Retinal pigment epithelial cell (primary cell): ENCODE measurements at regions not wholly inside any gene's neighbourhood (a gene's known extent, or its start where the extent isn't known, plus 50 kb on each side); places are given as distances from the start of the nearest gene placed in this dataset.
A peak's percentile ranks its signal among the peaks of the same experiment; 100 is the strongest.

Experiments
- DNase-seq: peaks from one replicate; pipeline ENCODE4 v3.0.0-alpha.2; 2010; ENCODE audit warnings: low read depth
- H3K4me3 ChIP-seq: 2 replicates; pipeline ENCODE4 v1.5.1; 2011; ENCODE audit warnings: mild to moderate bottlenecking, low read length, control low read depth, moderate library complexity
- TF ChIP-seq, protein P1 (sequence below): conservative IDR thresholded peaks from 2 replicates; pipeline ENCODE4 v1.5.1; 2011; ENCODE audit warnings: low read depth, low read length, control low read depth, inconsistent platforms

DNA sequence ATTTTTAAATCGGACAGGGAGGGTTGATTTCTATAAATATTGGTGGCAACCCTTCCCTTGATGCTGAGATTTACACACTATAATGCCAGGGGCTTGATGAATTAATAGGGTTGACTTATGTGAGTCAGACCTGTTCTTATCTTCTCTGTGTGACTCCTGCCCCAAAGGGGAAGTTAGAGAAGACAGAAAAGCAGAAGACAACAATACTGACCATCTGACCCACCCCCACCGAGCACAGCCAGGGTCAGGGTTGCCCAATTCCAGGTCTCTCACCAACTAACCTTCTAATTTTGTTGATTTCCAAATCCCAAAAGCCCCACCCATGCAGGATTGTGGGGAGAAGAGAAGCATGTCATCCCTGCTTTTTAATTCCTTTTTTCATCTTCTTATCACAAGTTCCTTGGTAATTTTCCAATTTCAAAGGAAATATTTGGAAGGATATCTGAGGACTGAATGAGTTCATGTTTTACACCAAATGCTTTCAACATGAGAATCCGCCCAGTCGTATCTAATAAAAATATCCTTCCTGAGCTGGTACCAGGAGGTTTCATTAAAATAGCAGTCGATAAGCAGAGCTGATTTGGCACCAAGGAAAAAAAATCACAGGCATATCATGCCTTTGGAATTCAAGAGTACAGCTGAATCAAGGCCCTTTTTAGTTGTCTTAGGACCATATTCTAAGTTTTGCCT is 603.4 kb upstream of the CDH11 start:
- H3K4me3 ChIP-seq, result no peak overlapping the region
- DNase-seq, result peak; percentile 47
- TF ChIP-seq, protein P1, sequence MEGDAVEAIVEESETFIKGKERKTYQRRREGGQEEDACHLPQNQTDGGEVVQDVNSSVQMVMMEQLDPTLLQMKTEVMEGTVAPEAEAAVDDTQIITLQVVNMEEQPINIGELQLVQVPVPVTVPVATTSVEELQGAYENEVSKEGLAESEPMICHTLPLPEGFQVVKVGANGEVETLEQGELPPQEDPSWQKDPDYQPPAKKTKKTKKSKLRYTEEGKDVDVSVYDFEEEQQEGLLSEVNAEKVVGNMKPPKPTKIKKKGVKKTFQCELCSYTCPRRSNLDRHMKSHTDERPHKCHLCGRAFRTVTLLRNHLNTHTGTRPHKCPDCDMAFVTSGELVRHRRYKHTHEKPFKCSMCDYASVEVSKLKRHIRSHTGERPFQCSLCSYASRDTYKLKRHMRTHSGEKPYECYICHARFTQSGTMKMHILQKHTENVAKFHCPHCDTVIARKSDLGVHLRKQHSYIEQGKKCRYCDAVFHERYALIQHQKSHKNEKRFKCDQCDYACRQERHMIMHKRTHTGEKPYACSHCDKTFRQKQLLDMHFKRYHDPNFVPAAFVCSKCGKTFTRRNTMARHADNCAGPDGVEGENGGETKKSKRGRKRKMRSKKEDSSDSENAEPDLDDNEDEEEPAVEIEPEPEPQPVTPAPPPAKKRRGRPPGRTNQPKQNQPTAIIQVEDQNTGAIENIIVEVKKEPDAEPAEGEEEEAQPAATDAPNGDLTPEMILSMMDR, result no peak

DNA sequence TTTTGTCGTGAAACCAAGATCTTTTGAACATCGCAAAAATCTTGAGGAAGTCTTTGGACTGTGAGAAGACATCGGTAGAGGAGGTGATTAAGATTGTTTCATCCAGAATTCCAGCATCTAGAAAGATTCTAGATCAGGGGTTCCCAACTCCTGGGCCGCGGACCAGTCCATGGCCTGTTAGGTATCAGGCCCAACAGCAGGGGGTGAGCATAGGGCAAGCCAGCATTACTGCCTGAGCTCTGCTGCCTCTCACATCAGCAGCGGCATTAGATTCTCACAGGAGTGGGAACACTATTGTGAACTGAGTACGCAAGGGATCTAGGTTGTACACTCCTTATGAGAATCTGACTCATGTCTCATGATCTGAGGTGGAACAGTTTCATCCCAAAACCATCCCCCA is 600.6 kb upstream of the CDH11 start:
- H3K4me3 ChIP-seq, result no peak overlapping the region
- TF ChIP-seq, protein P1, result no peak
- no peak for DNase-seq

DNA sequence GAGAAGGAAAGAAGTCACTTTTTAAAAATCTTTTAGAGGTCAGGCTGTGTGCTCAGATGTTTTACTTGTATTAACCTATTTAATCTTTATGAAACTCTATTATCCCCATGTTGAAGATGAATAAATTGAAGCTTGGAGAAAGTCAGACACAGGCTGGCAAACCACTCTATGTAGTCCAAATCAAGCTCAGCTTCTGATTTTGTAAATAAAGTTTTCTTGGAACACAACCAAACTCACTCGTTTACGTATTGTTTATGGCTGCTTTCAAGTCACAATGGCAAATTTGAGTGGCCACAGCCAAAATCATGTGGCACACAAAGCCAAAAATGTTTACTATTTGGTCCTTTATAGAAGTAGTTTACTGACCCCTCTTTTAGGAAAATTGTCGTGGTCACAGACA is 596.0 kb upstream of the CDH11 start:
- DNase-seq, result no peak
- TF ChIP-seq, protein P1, result no peak
- H3K4me3 ChIP-seq, result no peak overlapping the region

DNA sequence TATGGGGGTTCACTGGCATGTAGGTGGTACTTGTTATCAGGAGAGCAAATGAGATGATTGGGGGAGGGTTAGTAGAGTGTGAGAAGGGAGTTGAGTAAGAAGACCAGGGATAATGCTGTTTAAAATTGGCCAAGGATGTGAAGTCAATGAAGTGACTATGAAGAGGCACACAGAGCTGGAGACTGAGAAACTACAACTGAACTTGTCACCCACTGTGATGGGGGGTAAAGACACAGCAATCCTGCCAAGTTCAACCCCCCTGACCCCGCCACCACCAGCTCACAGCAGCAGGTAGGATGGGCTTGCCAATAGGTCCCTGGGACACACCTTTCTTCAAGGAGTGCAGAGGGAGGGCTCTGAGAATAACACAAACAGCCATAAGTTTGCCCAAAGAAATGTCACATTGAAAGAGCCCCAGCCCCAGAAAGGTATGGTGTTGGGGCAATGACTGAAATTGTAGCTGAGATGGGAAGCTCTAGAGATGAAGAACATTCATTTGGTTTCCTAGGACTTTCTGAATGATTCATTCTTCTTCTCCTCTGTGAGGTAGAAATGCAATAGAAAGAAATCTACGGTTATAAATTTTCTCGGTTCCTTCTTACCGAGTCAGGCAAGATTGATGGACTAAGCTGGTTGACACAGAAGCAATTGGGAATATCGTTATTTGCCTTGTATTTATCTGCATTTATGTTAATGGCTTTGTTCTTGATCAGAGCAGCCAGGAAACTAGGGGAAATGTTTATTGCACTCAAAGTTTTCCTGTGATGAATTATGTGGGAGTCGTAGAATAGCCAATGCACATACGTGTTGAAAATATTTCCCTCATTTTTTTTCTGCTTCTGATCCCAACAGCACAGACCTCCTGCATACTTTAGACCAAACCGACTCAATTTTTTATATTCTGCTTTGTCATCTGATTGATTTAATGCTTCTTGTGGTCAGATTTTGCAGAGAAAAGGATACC is 595.2 kb upstream of the CDH11 start:
- no peak overlapping the region for H3K4me3 ChIP-seq
- DNase-seq, result no peak
- TF ChIP-seq, protein P1, result no peak

DNA sequence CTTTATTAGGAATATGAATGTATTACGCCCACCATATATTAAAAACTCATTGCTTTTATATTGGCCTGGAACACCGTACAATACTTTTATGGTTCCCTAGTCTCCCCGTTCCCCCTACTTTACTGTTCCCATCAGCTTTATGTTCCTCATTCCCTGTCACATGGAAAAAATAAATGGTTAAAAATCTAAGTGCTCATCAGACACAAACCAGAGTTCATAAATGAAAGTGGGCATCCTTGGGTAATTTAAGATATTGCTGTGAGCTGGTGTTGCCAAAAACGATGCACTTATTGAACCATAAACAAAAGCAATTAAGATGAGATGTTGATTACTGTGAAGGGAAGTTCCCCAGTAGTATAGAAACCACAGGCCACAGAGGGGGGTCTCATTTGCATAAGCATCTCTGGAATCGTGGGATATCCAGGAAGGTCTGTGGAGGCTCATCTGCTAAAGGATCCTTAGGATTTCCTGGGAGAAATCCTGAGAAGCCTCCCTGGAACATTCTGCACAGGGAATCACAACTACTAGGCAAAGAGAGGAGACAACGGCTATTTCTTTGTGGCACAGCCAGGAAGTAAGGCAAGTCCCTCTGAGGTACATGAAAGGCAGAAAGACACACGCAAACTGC is 591.4 kb upstream of the CDH11 start:
- no peak overlapping the region for H3K4me3 ChIP-seq
- DNase-seq, result no peak
- TF ChIP-seq, protein P1, result no peak

DNA sequence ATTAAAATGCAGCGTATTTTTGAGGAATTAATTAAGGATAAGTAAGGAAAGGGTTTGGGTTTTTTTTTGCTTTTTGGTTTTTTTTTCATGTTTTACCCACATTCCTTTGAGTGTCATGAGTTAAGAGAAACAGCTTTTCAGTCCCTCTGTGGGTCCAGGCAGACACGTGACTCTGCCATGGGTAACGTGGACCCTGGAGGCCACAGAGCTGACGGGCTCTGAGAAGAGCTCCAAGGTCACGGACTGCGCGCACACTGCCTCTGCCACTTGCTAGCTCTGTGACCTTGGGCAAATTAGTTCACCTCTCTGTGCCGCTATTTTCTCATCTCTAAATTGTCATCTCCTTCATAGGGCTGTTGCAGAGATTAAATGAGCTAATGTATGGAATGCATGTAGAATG is 588.2 kb upstream of the CDH11 start:
- DNase-seq, result no peak
- TF ChIP-seq, protein P1, result no peak
- H3K4me3 ChIP-seq, result no peak overlapping the region
